Natural killer cell (primary cell): ENCODE measurements at regions not wholly inside any gene's neighbourhood (a gene's known extent, or its start where the extent isn't known, plus 50 kb on each side); places are given as distances from the start of the nearest gene placed in this dataset.

Source experiments
- ATAC-seq, 3 donors: fragments of 150-1000 bp in 2 of 3; fragments of 200-7000 bp in 1 of 3; cut with Tn5 transposase; 1 replicate in 1 of 3; 2 replicates in 2 of 3; pipeline ENCODE4 v1.10.0; 2021; ENCODE audit warnings: mild to moderate bottlenecking in 2 of 3, moderate library complexity in 2 of 3
- DNase-seq, 2 donors: peaks; one replicate each; pipeline versions ENCODE4 v3.0.0 to v3.0.0-alpha.2; 2013 to 2021; ENCODE audit warnings: mixed read lengths in 1 of 2
- H3K27ac ChIP-seq: one replicate; pipeline ENCODE4 v1.5.1; 2013; ENCODE audit warnings: mild to moderate bottlenecking, low read length
- H3K27me3 ChIP-seq: one replicate; pipeline ENCODE4 v1.6.1; 2013; ENCODE audit warnings: low read length; ENCODE audit not compliant: control insufficient read depth, insufficient read depth
- H3K36me3 ChIP-seq: one replicate; pipeline ENCODE4 v1.6.1; 2013; ENCODE audit warnings: low read length; ENCODE audit not compliant: control insufficient read depth, insufficient read depth
- H3K4me1 ChIP-seq: one replicate; pipeline ENCODE4 v1.6.1; 2013; ENCODE audit warnings: low read length; ENCODE audit not compliant: control insufficient read depth, insufficient read depth
- H3K4me3 ChIP-seq: one replicate; pipeline ENCODE4 v1.5.1; 2013; ENCODE audit warnings: low read length
- H3K9me3 ChIP-seq: one replicate; pipeline ENCODE4 v1.6.1; 2013; ENCODE audit warnings: low read length; ENCODE audit not compliant: control insufficient read depth, insufficient read depth
- H3K27ac Mint-ChIP-seq, 2 donors: one replicate each; pipeline ENCODE4 v1.8.0; 2022; ENCODE audit warnings: mild to moderate bottlenecking in 2 of 2, mixed read lengths in 2 of 2, moderate library complexity in 1 of 2
- H3K27me3 Mint-ChIP-seq, 2 donors: one replicate each; pipeline ENCODE4 v1.8.0; 2022; ENCODE audit warnings: low read depth in 2 of 2, mixed read lengths in 2 of 2
- H3K36me3 Mint-ChIP-seq: one replicate; pipeline ENCODE4 v1.8.0; 2022; ENCODE audit warnings: mixed read lengths
- H3K4me1 Mint-ChIP-seq, 2 donors: one replicate each; pipeline ENCODE4 v1.8.0; 2022; ENCODE audit warnings: mixed read lengths in 2 of 2
- H3K4me3 Mint-ChIP-seq: one replicate; pipeline ENCODE4 v1.8.0; 2022; ENCODE audit warnings: mild to moderate bottlenecking, moderate library complexity, mixed read lengths
- H3K9me3 Mint-ChIP-seq, 2 donors: one replicate each; pipeline ENCODE4 v1.8.0; 2022; ENCODE audit warnings: mixed read lengths in 2 of 2
- WGBS: methylation state at CpG from one replicate; pipeline ENCODE4 v1.1.7; 2013; ENCODE audit warnings: missing lambda C conversion rate; ENCODE audit not compliant: insufficient coverage; 5-methylcytosine and 5-hydroxymethylcytosine counted together
- intact Hi-C: fragments of 100-400 bp; cut with micrococcal nuclease; formaldehyde crosslinking; loops from one replicate; pipeline ENCODE4 v1.14.2; 2022
- TF ChIP-seq, protein P1 (sequence below): fragments of 200-600 bp; IDR thresholded peaks from one replicate; pipeline ENCODE4 v1.8.0; 2022; ENCODE audit warnings: antibody characterized with exemption

DNA sequence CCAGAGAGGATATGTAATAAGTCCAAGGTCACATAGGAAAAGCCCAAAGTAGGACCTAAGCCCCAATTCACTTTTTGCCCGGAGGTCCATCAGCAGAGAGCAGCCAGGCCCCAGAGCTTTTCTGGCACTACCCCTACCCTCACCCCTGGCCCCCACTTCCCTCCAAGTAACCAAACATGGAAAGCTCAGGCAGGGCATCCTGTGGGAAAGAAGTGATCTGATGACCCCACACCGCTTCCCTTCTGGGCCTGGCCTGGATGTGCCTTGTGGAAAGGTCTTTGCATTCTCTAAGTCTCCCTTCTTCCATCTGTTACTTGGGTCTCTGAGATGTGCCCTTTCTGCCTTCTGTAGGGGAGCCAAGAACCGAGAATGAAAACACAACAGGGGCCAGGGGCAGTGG is 136.9 kb downstream of the TMEM132E start:
- intact Hi-C loops = no loop called here
- no peak overlapping the region for H3K4me3 Mint-ChIP-seq
- Histone ChIP-seq H3K27me3 (no peaks in the 10 kb centered on the region), H3K4me3 (no peak overlapping the region), H3K27ac (no peak overlapping the region), H3K36me3 (no peaks in the 10 kb centered on the region), H3K4me1 (no peaks in the 10 kb centered on the region), H3K9me3 (no peaks in the 10 kb centered on the region)
- H3K4me1 Mint-ChIP-seq = no peaks in the 10 kb centered on the region
- H3K36me3 Mint-ChIP-seq = no peaks in the 10 kb centered on the region
- ATAC-seq = no peak
- WGBS = 80% methylated on average over 3 of the region's 3 CpGs
- TF ChIP-seq, protein P1, sequence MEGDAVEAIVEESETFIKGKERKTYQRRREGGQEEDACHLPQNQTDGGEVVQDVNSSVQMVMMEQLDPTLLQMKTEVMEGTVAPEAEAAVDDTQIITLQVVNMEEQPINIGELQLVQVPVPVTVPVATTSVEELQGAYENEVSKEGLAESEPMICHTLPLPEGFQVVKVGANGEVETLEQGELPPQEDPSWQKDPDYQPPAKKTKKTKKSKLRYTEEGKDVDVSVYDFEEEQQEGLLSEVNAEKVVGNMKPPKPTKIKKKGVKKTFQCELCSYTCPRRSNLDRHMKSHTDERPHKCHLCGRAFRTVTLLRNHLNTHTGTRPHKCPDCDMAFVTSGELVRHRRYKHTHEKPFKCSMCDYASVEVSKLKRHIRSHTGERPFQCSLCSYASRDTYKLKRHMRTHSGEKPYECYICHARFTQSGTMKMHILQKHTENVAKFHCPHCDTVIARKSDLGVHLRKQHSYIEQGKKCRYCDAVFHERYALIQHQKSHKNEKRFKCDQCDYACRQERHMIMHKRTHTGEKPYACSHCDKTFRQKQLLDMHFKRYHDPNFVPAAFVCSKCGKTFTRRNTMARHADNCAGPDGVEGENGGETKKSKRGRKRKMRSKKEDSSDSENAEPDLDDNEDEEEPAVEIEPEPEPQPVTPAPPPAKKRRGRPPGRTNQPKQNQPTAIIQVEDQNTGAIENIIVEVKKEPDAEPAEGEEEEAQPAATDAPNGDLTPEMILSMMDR = no peak
- peaks cover 0 to 2% of the 10 kb centered on the region in 2 donors for H3K9me3 Mint-ChIP-seq
- peaks cover 9 to 13% of the 10 kb centered on the region in 2 donors for H3K27me3 Mint-ChIP-seq
- no peak for DNase-seq
- no peak overlapping the region for H3K27ac Mint-ChIP-seq

DNA sequence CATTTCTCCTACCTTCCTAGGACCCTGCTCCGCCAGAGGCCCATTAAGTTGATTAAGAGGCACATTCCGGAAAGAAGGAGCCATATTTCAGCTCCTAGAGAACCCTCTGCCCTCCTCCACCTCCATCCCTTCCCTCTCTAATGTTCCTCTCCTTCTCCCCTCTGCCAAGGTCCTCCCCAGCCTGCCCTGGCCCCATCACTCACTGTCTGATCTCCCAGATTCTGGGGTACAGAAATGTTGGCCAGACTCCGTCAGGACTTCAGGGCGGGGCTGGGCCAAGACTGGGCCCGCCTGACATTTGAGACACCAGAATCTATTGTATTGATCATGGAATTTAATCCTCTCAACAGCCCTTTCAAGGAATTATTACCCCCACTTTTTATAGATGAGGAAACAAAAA is 136.1 kb downstream of the TMEM132E start:
- DNase-seq = no peak
- H3K27ac Mint-ChIP-seq = no peak overlapping the region
- Histone ChIP-seq H3K36me3 (no peaks in the 10 kb centered on the region), H3K27me3 (no peaks in the 10 kb centered on the region), H3K27ac (no peak overlapping the region), H3K9me3 (no peaks in the 10 kb centered on the region), H3K4me3 (no peak overlapping the region), H3K4me1 (no peaks in the 10 kb centered on the region)
- TF ChIP-seq, protein P1 = no peak
- H3K9me3 Mint-ChIP-seq = peaks cover 0 to 2% of the 10 kb centered on the region in 2 donors
- 83% methylated on average over 4 of the region's 5 CpGs for WGBS
- peaks cover 13 to 18% of the 10 kb centered on the region in 2 donors for H3K27me3 Mint-ChIP-seq
- intact Hi-C loops = no loop called here
- no peaks in the 10 kb centered on the region for H3K4me1 Mint-ChIP-seq
- no peaks in the 10 kb centered on the region for H3K36me3 Mint-ChIP-seq
- H3K4me3 Mint-ChIP-seq = no peak overlapping the region
- ATAC-seq = no peak

DNA sequence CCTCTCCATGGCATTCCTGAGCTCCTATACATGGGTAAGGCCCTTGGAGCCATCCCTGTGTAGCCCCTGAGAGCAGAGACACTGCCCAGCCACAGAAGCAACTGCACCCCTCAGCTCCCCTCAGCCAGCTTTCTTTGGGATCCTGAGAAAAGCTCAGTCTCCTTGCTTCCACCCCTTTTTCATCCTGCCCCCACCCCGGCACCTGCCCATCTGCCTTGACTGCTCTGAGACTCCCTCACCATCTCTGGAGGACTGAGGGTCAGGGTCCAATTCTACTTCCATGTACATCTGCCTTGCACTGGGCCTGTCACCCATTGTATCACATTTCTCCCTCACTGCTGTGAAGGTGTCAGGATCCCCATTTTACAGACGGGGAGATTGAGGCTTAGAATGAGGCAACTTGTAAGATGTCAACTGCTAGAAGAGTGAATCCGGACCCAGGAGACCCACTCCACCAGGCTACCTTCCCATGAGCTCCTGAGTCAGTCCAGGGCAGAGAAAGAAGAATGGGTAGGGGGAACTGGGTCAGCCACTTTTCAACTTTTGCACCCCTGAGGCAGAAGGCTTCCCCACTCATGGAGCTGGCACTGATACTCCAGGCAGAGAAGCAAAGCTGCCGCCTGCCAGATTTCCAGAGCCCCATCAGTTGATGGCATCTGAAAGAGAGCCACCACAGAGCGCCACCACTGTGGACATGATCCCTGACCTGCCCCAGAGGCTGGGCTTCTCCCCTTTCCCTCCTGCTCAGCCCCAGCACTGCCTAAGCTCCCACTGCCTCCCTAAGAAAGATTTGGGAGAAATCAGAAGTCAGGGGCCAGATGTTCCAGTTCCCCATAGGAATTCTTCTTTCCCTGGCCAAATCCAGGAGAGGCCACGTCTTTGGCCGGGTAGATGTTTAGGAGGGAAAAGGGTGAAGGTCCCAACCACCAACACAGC is 135.4 kb downstream of the TMEM132E start:
- ATAC-seq (no peak), DNase-seq (no peak)
- no peaks in the 10 kb centered on the region for H3K4me1 Mint-ChIP-seq
- peaks cover 0 to 2% of the 10 kb centered on the region in 2 donors for H3K9me3 Mint-ChIP-seq
- Histone ChIP-seq H3K9me3 (no peaks in the 10 kb centered on the region), H3K4me3 (no peak overlapping the region), H3K27me3 (no peaks in the 10 kb centered on the region), H3K27ac (no peak overlapping the region), H3K4me1 (no peaks in the 10 kb centered on the region), H3K36me3 (no peaks in the 10 kb centered on the region)
- H3K27me3 Mint-ChIP-seq = peaks cover 14 to 21% of the 10 kb centered on the region in 2 donors
- H3K4me3 Mint-ChIP-seq = no peak overlapping the region
- TF ChIP-seq, protein P1 = no peak
- no peaks in the 10 kb centered on the region for H3K36me3 Mint-ChIP-seq
- no peak overlapping the region for H3K27ac Mint-ChIP-seq
- 89% methylated on average over 3 of the region's 7 CpGs for WGBS
- intact Hi-C loops = no loop called here
